Uterus (tissue), 3 donors: ENCODE measurements at regions not wholly inside any gene's neighbourhood (a gene's known extent, or its start where the extent isn't known, plus 50 kb on each side); places are given as distances from the start of the nearest gene placed in this dataset.

Experiments
- DNase-seq, 2 donors: peaks; one replicate each; pipeline ENCODE4 v3.0.0-alpha.2; 2019 to 2020
- H3K27ac ChIP-seq, 2 donors: fragments of 200-600 bp; sonication (generic); 1 replicate in 1 of 2; 2 replicates in 1 of 2; pipeline ENCODE4 v1.5.1; 2016 to 2018
- H3K27me3 ChIP-seq, 2 donors: fragments of 200-600 bp; sonication (generic); one replicate each; pipeline ENCODE4 v1.5.1; 2018 to 2019; ENCODE audit warnings: control low read depth in 1 of 2
- H3K36me3 ChIP-seq, 2 donors: fragments of 200-600 bp; sonication (generic); one replicate each; pipeline ENCODE4 v1.5.1; 2019; ENCODE audit warnings: control low read depth in 1 of 2
- H3K4me1 ChIP-seq, 2 donors: fragments of 200-600 bp; sonication (generic); one replicate each; pipeline ENCODE4 v1.5.1; 2018 to 2019; ENCODE audit warnings: control low read depth in 1 of 2
- H3K4me3 ChIP-seq, 2 donors: fragments of 200-600 bp; sonication (generic); 1 replicate in 1 of 2; 2 replicates in 1 of 2; pipeline ENCODE4 v1.5.1; 2018 to 2019; ENCODE audit warnings: mild to moderate bottlenecking in 1 of 2
- H3K9me3 ChIP-seq, 2 donors: fragments of 200-600 bp; sonication (generic); one replicate each; pipeline ENCODE4 v1.5.1; 2019; ENCODE audit warnings: control low read depth in 1 of 2
- CTCF ChIP-seq, 4 experiments: fragments of 200-600 bp in 2 of 4; fragments of 450-650 bp in 2 of 4; sonication (generic) in 2 of 4; IDR thresholded peaks; one replicate each; pipeline ENCODE4 v1.5.1; 2016 to 2019; ENCODE audit warnings: antibody characterized with exemption in 4 of 4, mild to moderate bottlenecking in 2 of 4, moderate library complexity in 1 of 4
- POLR2A ChIP-seq, 2 donors: fragments of 450-650 bp; IDR thresholded peaks; one replicate each; pipeline ENCODE4 v1.6.1; 2016; ENCODE audit warnings: antibody characterized with exemption in 2 of 2, mild to moderate bottlenecking in 1 of 2, moderate library complexity in 1 of 2
- intact Hi-C: fragments of 100-400 bp; cut with DNase I; formaldehyde crosslinking; loops from one replicate; pipeline ENCODE4 v1.15.1; 2023; ENCODE audit warnings: low total_unique reads
- donor health status: DM: yes; HTN: yes; CAD: no.

- intact Hi-C loops, result no loop called here
These were observed 2673.8 kb downstream of the PCDH9 start for GRCh38 chr13:64556376-64556775.

GRCh38 chr13:64553411-64554129, 2676.6 kb downstream of the PCDH9 start:
- Histone ChIP-seq H3K27me3 (no peaks in the 10 kb centered on the region), H3K36me3 (no peaks in the 10 kb centered on the region), H3K9me3 (no peaks in the 10 kb centered on the region), H3K4me3 (no peak overlapping the region), H3K27ac (no peak overlapping the region), H3K4me1 (no peaks in the 10 kb centered on the region)
- TF ChIP-seq CTCF (IDR thresholded peaks at IDR 0.05) (no peak), POLR2A (IDR thresholded peaks at IDR 0.05) (no peak)
- intact Hi-C loops, result no loop called here
- DNase-seq, result no peak

More at GRCh38 chr13:64556376-64556775, 2673.8 kb downstream of the PCDH9 start:
- no peak overlapping the region for H3K27ac ChIP-seq
- no peaks in the 10 kb centered on the region for H3K36me3 ChIP-seq
- no peaks in the 10 kb centered on the region for H3K4me1 ChIP-seq
- no peak overlapping the region for H3K4me3 ChIP-seq
- DNase-seq, result no peak
- H3K9me3 ChIP-seq, result no peaks in the 10 kb centered on the region
- no peaks in the 10 kb centered on the region for H3K27me3 ChIP-seq
- TF ChIP-seq CTCF (IDR thresholded peaks at IDR 0.05) (no peak), POLR2A (IDR thresholded peaks at IDR 0.05) (no peak)

- no peaks in the 10 kb centered on the region for H3K36me3 ChIP-seq
- intact Hi-C loops, result no loop called here
- H3K27ac ChIP-seq, result no peak overlapping the region
- no peak for TF ChIP-seq CTCF (IDR thresholded peaks at IDR 0.05)
- TF ChIP-seq POLR2A (IDR thresholded peaks at IDR 0.05), result no peak
- H3K9me3 ChIP-seq, result no peaks in the 10 kb centered on the region
- no peaks in the 10 kb centered on the region for H3K4me1 ChIP-seq
- no peak for DNase-seq
- H3K4me3 ChIP-seq, result no peak overlapping the region
- H3K27me3 ChIP-seq, result no peaks in the 10 kb centered on the region
These were observed 2678.4 kb downstream of the PCDH9 start for GRCh38 chr13:64551755-64552154.

GRCh38 chr13:64546371-64546770, 2683.8 kb downstream of the PCDH9 start:
- TF ChIP-seq CTCF (IDR thresholded peaks at IDR 0.05), result no peak
- no peak for TF ChIP-seq POLR2A (IDR thresholded peaks at IDR 0.05)
- H3K9me3 ChIP-seq, result no peaks in the 10 kb centered on the region
- no peak for DNase-seq
- H3K4me3 ChIP-seq, result no peak overlapping the region
- no peaks in the 10 kb centered on the region for H3K36me3 ChIP-seq
- H3K27ac ChIP-seq, result no peak overlapping the region
- no peaks in the 10 kb centered on the region for H3K27me3 ChIP-seq
- intact Hi-C loops, result no loop called here
- no peaks in the 10 kb centered on the region for H3K4me1 ChIP-seq

GRCh38 chr13:64540976-64541375, 2689.2 kb downstream of the PCDH9 start:
- no peak for DNase-seq
- Histone ChIP-seq H3K9me3 (no peaks in the 10 kb centered on the region), H3K4me1 (no peaks in the 10 kb centered on the region), H3K4me3 (no peak overlapping the region), H3K27ac (no peak overlapping the region), H3K27me3 (no peaks in the 10 kb centered on the region), H3K36me3 (no peaks in the 10 kb centered on the region)
- TF ChIP-seq CTCF (IDR thresholded peaks at IDR 0.05), result no peak
- no peak for TF ChIP-seq POLR2A (IDR thresholded peaks at IDR 0.05)
- intact Hi-C loops, result no loop called here
